ENCODE measurements at regions not wholly inside any gene's neighbourhood (a gene's known extent, or its start where the extent isn't known, plus 50 kb on each side); places are given as distances from the start of the nearest gene placed in this dataset.

- DNase-seq (ENCODE audit: low spot score), result no peak
These were observed 466.5 kb upstream of the DEPDC1 start for GRCh38 chr1:68963353-68963752.

DNA sequence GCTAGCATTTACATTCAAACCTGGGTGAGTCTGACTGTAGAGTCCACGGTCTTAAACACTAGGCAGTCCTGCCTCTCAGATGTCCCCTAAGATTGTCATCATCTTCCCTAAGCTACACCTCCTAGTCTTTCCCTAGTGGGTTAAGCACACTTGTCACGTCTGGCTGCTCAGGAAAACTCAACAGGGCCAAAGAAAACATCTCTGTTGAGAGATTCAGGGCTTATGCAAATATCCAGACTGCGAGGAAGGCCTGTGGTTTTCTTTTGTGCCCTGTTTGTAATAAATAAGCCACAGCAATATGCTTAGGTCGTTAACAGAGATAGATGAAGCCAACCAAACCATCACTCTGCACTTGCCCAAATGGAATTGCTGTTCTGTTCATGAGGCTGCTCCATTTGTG, 472.6 kb upstream of the DEPDC1 start:
- no peak for DNase-seq (ENCODE audit: low spot score)

DNA sequence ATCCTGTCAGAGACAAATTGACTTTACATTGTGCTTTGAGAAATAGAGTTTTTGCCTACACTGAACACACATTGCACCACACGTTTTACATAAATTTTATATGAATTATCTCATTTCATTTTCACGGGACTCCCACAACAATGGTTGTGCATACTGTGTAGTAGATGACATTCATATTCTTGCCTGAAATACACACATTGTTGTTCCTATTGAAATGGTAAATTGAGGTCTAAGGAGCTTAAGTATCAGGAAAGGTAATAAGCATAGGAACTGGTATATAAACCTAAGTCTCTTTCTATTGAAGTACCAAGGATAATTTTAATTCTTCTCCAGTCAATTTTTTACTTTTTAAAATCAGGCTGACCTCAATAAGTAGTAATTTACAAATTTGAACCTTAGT, 473.7 kb upstream of the DEPDC1 start:
- DNase-seq (ENCODE audit: low spot score), result no peak

- no peak for DNase-seq (ENCODE audit: low spot score)
These were observed 476.8 kb upstream of the DEPDC1 start for GRCh38 chr1:68973459-68974244.

- DNase-seq (ENCODE audit: low spot score), result no peak
These were observed 477.6 kb upstream of the DEPDC1 start for GRCh38 chr1:68974447-68974846.

GRCh38 chr1:68975212-68975933, 478.5 kb upstream of the DEPDC1 start:
- DNase-seq (ENCODE audit: low spot score), result no peak

DNA sequence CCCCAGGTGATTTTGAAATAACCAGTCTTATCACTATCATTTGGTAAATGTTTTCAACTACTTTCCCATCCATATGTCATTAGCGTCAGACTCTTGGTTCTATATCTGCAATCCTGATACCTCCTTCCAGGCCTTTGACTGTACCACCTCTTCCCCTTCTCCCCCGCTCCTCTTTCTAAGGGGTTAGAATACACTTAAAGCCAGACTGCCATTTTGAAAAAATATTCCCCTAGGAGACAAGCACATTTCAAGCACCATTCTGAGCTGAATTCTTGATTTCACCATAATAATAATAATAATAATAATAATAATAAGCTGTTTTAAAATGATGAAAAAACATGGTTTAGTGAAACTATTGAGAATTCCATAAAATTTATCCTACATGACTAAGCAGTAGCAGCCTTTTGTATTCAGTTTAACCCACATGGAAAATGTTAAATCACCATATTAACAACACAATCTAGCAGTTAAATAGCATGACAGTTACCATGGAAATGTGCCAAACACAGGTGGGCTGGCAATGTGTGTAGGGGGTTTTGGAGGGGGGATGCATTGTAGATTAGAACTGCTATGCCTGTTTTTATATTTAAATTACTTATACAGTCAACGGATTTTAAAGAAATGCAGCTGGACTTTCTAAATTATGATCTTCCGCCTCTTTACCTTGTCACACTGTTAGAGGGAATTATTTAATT, 480.2 kb upstream of the DEPDC1 start:
- no peak for DNase-seq (ENCODE audit: low spot score)

DNA sequence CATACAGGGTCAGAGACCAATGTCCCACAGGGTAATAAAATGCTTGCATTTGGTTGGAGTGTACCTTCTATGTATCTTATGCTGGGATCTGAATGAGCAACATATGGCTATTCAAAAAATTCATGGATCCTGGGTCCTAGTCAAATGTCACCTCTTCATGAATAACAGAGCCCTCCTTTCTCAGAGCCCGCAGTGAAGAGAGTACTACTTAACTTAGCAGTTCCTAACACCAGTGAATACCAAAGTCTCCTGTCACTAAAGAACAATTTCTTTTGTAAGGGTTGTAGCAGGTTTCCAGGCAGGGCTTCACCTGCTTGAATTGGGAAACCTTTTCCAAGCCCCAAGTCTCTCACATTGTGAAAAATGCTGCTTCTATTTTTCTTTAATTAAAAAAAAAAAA, 483.0 kb upstream of the DEPDC1 start:
- DNase-seq (ENCODE audit: low spot score), result no peak

DNA sequence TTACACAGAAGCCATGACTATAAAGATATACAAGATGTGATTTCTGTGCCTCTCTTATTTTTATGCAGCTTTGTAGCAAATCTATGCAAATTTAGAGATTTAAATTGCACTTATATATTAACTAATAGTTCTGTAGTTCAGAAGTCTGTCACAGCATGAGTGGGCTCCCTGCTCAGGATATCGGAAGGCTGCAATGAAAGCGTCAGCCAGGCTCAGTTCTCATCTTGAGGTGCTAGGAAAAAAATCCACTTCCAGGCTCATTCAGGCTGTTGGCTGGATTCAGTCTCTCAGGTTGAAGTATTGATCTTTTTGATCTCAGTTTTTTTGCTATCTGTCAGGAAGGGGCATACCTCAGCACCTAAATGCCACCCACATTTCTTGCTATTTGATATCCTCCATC, 487.4 kb upstream of the DEPDC1 start:
- no peak for DNase-seq (ENCODE audit: low spot score)

DNA sequence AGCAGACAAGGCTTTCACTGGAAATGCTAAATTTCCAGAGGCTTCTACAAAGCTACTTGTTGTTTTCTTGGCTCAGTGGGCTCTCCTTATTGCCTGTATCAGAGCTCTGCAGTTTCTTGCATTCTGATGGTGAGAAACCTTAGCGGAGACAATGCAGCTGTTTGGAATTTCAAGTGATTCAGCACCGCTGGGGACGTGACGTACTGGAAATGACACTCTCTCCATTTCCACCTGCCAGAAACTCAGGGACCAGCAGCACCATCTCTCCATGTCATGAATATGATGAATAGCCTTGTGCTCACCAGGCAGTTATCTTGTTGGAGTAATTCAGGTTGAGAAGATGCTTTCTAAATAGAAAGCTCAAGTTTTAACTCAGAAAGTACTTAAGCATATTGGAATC, 497.2 kb upstream of the DEPDC1 start:
- DNase-seq (ENCODE audit: low spot score), result no peak

GRCh38 chr1:69016468-69016867, 519.6 kb upstream of the DEPDC1 start:
- DNase-seq (ENCODE audit: low spot score), result no peak

GRCh38 chr1:69029649-69030048, 532.8 kb upstream of the DEPDC1 start:
- no peak for DNase-seq (ENCODE audit: low spot score)

DNA sequence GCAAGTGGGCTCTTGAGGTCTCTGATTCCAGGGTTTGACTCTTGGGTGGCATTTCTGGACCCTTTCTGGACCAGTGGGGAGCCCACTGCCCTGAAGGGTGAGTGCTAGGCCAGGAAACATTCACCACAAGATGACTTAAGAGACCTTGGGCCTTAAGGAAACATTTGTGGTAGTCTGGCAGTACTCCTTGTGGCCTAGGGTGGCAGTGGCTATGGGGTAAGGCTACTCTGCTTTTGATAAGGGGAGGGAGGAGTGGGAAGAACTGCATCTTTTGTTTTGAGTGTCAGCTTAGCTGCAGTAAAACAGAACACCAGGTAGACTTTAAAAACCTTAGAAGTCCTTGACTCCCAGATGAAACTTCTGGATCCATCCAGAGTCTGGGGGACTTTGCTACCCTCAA, 529.3 kb upstream of the LRRC7 start:
- DNase-seq (ENCODE audit: low spot score), result no peak

GRCh38 chr1:69045572-69045971, 522.1 kb upstream of the LRRC7 start:
- no peak for DNase-seq (ENCODE audit: low spot score)

GRCh38 chr1:69055194-69055593, 512.5 kb upstream of the LRRC7 start:
- no peak for DNase-seq (ENCODE audit: low spot score)

DNA sequence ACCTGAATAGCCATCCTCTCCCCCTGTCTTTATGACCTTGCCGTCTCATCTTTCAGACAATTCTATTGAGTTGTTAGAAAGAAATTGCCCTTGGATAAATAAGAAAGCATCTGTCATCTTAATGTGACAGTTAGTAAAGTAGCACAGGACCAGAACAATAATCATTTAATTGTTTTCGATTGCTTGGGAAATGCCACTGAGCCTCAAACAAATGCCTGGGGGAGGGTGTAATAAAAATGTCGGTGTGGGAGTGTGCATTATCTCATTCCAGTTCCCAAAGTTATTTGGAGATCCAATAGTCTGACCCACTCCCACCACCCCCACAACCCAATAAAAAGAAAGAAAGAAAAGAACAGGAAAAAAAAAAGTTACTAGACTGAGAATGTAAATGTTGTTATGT, 509.3 kb upstream of the LRRC7 start:
- no peak for DNase-seq (ENCODE audit: low spot score)

DNA sequence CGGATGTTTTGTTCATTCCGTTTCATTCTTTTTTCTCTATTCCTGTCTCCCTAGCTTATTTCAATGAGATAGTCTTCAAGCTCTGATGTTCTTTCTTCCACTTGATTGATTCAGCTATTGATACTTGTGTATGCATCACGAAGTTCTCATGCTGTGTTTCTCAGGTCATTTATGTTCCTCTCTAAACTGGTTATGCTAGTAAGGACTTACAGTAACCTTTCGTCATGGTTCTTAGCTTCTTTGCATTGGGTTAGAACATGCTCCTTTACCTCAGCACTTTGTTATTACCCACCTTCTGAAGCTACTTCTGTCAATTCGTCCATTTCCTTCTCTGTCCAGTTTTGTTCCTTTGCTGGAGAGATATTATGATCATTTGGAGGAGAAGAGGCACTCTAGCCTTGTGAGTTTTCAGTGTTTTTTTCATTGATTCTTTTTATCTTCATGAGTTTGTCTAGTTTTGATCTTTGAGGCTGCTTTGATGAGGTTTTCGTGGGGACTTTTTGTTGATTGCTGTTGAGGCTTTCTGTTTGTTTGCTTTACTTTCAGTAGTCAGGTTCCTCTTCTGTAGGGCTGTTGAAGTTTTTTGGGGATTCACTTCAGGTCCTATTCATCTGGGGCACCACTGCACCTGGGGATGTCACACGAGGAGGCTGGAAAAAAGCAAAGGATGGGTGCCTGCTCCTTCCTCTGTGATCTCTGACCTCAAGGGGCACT, 496.9 kb upstream of the LRRC7 start:
- no peak for DNase-seq (ENCODE audit: low spot score)

GRCh38 chr1:69073176-69073575, 494.5 kb upstream of the LRRC7 start:
- no peak for DNase-seq (ENCODE audit: low spot score)

GRCh38 chr1:69076631-69077030, 491.1 kb upstream of the LRRC7 start:
- DNase-seq (ENCODE audit: low spot score), result no peak

- no peak for DNase-seq (ENCODE audit: low spot score)
These were observed 490.5 kb upstream of the LRRC7 start for GRCh38 chr1:69077198-69077597.

- DNase-seq (ENCODE audit: low spot score), result no peak
These were observed 490.1 kb upstream of the LRRC7 start for GRCh38 chr1:69077633-69078032.

DNA sequence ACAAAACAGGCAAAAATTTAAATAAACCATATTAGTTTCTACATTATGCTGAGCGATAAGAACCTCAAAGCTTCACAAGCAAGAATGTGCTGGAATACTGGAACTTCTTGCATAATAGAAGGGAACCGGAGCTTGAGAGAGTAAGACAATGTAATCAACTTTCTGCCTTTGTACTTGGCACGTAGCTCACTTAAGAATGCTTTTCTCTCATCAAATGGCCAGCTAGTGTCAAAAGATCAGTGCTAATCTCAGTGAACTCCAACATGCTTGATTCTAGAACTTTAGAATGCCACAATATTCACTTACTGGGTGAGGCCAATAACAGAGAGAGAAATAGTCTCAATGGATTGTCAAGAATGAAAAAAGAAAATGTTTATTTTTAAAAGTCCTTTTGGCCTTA, 486.1 kb upstream of the LRRC7 start:
- DNase-seq (ENCODE audit: low spot score), result no peak

DNA sequence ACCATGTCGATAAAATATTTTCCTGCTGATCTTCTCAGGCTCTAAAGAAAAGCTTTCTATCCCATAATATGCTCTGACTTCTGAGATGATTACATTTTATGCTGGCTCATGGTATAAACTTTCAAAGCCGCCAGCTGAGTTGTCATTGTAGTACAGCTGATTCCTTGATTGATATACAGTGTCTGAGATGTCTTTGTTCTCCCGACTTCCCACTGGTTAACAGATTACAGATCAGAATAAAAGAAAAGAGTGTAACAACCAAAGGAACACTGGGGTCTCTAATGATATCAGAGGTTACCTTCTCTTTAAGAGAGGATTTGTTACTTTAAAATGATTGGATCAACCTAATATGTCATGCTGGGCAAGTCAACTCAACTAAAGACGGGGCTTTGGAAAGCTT, 485.4 kb upstream of the LRRC7 start:
- DNase-seq (ENCODE audit: low spot score), result no peak
